Left renal pelvis (tissue), 4 donors: ENCODE measurements at regions not wholly inside any gene's neighbourhood (a gene's known extent, or its start where the extent isn't known, plus 50 kb on each side); places are given as distances from the start of the nearest gene placed in this dataset.
"Not testable (repeated sequence)": the region's sequence is repeated elsewhere in the genome, so short reads cannot be mapped to it uniquely, and the experiment has no call there.

ENCODE experiments used
- DNase-seq, 4 donors: peaks; one replicate each; pipeline ENCODE4 v3.0.0-alpha.2; 2013; ENCODE audit warnings: low read depth in 4 of 4, low spot score in 3 of 4

- not testable (repeated sequence) for DNase-seq
Observed at GRCh38 chr3:144023543-144023942, 51.9 kb downstream of the DIPK2A start.

- DNase-seq: no peak
Observed at GRCh38 chr3:144028798-144029411, 57.3 kb downstream of the DIPK2A start.

- DNase-seq: no peak
Observed at GRCh38 chr3:144029769-144030168, 58.1 kb downstream of the DIPK2A start.

GRCh38 chr3:144031938-144032337, 60.3 kb downstream of the DIPK2A start:
- no peak for DNase-seq

GRCh38 chr3:144032531-144033239, 61.1 kb downstream of the DIPK2A start:
- peak in 1 of 4 donors; percentile 3 for DNase-seq

GRCh38 chr3:144033240-144033589, 61.6 kb downstream of the DIPK2A start:
- peak in 1 of 4 donors; percentile 1 for DNase-seq

GRCh38 chr3:144033863-144034262, 62.2 kb downstream of the DIPK2A start:
- no peak for DNase-seq

- no peak for DNase-seq
Observed at GRCh38 chr3:144034715-144035290, 63.2 kb downstream of the DIPK2A start.

GRCh38 chr3:144036498-144036897, 64.9 kb downstream of the DIPK2A start:
- DNase-seq: no peak

GRCh38 chr3:144039661-144040060, 68.0 kb downstream of the DIPK2A start:
- DNase-seq: no peak

GRCh38 chr3:144041960-144042556, 70.4 kb downstream of the DIPK2A start:
- no peak for DNase-seq

GRCh38 chr3:144045766-144046165, 74.1 kb downstream of the DIPK2A start:
- no peak for DNase-seq

- no peak for DNase-seq
Observed at GRCh38 chr3:144049374-144049773, 77.8 kb downstream of the DIPK2A start.

- DNase-seq: no peak
Observed at GRCh38 chr3:144051211-144051610, 79.6 kb downstream of the DIPK2A start.

- no peak for DNase-seq
Observed at GRCh38 chr3:144052275-144052674, 80.7 kb downstream of the DIPK2A start.

GRCh38 chr3:144053121-144053520, 81.5 kb downstream of the DIPK2A start:
- no peak for DNase-seq

GRCh38 chr3:144054766-144055165, 83.1 kb downstream of the DIPK2A start:
- DNase-seq: no peak

- no peak for DNase-seq
Observed at GRCh38 chr3:144055604-144056003, 84.0 kb downstream of the DIPK2A start.

GRCh38 chr3:144058713-144059112, 87.1 kb downstream of the DIPK2A start:
- DNase-seq: no peak

- no peak for DNase-seq
Observed at GRCh38 chr3:144059481-144059880, 87.9 kb downstream of the DIPK2A start.

GRCh38 chr3:144060881-144061280, 89.3 kb downstream of the DIPK2A start:
- no peak for DNase-seq

- no peak for DNase-seq
Observed at GRCh38 chr3:144063306-144063705, 91.7 kb downstream of the DIPK2A start.
